Spleen (tissue), 11 donors: ENCODE measurements at regions not wholly inside any gene's neighbourhood (a gene's known extent, or its start where the extent isn't known, plus 50 kb on each side); places are given as distances from the start of the nearest gene placed in this dataset.

Experiments
- DNase-seq: peaks from one replicate; pipeline ENCODE4 v3.0.0-alpha.2; 2020
- H3K27ac ChIP-seq, 8 donors: fragments of 200-600 bp; sonication (generic) in 7 of 8; 1 replicate in 4 of 8; 2 replicates in 4 of 8; pipeline versions ENCODE4 v1.5.0 to v1.8.0; 2016 to 2021; ENCODE audit warnings: inconsistent platforms in 4 of 8, mild to moderate bottlenecking in 4 of 8, moderate library complexity in 1 of 8
- H3K27me3 ChIP-seq, 7 donors: fragments of 200-600 bp; sonication (generic) in 6 of 7; replicated peaks in 1 of 7; 1 replicate in 4 of 7; 2 replicates in 3 of 7; pipeline versions ENCODE4 v1.5.0 to v1.8.0; 2016 to 2021; ENCODE audit warnings: inconsistent platforms in 3 of 7, mild to moderate bottlenecking in 1 of 7
- H3K36me3 ChIP-seq, 6 donors: fragments of 200-600 bp; sonication (generic) in 5 of 6; 1 replicate in 4 of 6; 2 replicates in 2 of 6; pipeline versions ENCODE4 v1.5.0 to v1.8.0; 2016 to 2021; ENCODE audit warnings: inconsistent platforms in 2 of 6
- H3K4me1 ChIP-seq, 6 donors: fragments of 200-600 bp; sonication (generic) in 5 of 6; 1 replicate in 3 of 6; 2 replicates in 3 of 6; pipeline versions ENCODE4 v1.5.0 to v1.8.0; 2016 to 2021; ENCODE audit warnings: inconsistent platforms in 3 of 6
- H3K4me3 ChIP-seq, 8 donors: fragments of 200-600 bp; sonication (generic) in 7 of 8; 1 replicate in 4 of 8; 2 replicates in 4 of 8; pipeline versions ENCODE4 v1.5.0 to v1.8.0; 2016 to 2021; ENCODE audit warnings: inconsistent platforms in 4 of 8, mild to moderate bottlenecking in 4 of 8, moderate library complexity in 2 of 8
- H3K9me3 ChIP-seq, 8 donors: fragments of 200-600 bp; sonication (generic) in 7 of 8; 1 replicate in 4 of 8; 2 replicates in 4 of 8; pipeline versions ENCODE4 v1.5.0 to v1.8.0; 2016 to 2021; ENCODE audit warnings: inconsistent platforms in 4 of 8
- POLR2A ChIP-seq, 3 donors: fragments of 450-650 bp; IDR thresholded peaks; one replicate each; pipeline ENCODE4 v1.5.1; 2017; ENCODE audit warnings: antibody characterized with exemption in 3 of 3, mild to moderate bottlenecking in 1 of 3
- POLR2AphosphoS5 ChIP-seq, 3 donors: sonication (generic); formaldehyde crosslinking; IDR thresholded peaks; one replicate each; pipeline ENCODE4 v1.5.1; 2017; ENCODE audit warnings: antibody characterized with exemption in 3 of 3
- WGBS, 5 donors: extraction: QIAGEN DNeasy Blood & Tissue Kit in 3 of 5; methylation state at CpG; one replicate each; pipeline versions ENCODE4 v1.1.5 to v1.1.7; 2013 to 2018; 5-methylcytosine and 5-hydroxymethylcytosine counted together
- intact Hi-C: fragments of 100-400 bp; cut with DNase I; formaldehyde crosslinking; loops from one replicate; pipeline ENCODE4 v1.15.0; 2023; ENCODE audit warnings: low total_unique reads
- TF ChIP-seq, protein P1 (sequence below), 11 experiments: fragments of 200-600 bp in 7 of 11; fragments of 450-650 bp in 4 of 11; sonication (generic) in 4 of 11; IDR thresholded peaks in 8 of 11; conservative IDR thresholded peaks in 3 of 11; 1 replicate in 7 of 11; 2 replicates in 4 of 11; pipeline versions ENCODE4 v1.4.0 to v1.8.0; 2016 to 2021; ENCODE audit warnings: antibody characterized with exemption in 11 of 11, inconsistent platforms in 4 of 11, mild to moderate bottlenecking in 1 of 11
- donor health status: healthy with polysubstance abuse.
- donor health status: DM: no; HTN: no; CAD: no; lungs with moderate emphysema.
- donor health status: DM: no; HTN: no; CAD: no.
- donor health status: Bipolar disorder and iron deficiency.
- donor health status: healthy.
- donor health status: DM: no; HTN: no; CAD: no.
- donor health status: DM: yes; HTN: yes; CAD: no.

DNA sequence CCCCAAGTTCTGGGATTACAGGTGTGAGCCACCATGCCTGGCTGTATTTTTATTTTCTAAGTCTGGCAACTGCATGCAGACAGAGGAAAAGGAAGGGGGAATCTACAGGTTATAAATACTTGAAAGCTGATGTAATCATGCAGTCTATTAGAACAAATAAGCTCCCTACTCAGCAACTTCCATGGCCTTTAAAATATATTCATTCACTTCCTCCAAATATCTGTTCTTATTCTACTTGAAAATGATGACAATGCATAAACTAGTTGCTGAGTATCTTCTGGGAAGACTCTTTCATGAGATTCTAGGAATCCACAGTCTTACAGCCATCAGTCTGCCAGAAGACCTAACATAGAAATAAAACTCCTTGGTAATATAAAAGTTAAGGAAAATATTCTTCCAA, 66.9 kb upstream of the NCKAP5 start:
- intact Hi-C loops: no loop called here

DNA sequence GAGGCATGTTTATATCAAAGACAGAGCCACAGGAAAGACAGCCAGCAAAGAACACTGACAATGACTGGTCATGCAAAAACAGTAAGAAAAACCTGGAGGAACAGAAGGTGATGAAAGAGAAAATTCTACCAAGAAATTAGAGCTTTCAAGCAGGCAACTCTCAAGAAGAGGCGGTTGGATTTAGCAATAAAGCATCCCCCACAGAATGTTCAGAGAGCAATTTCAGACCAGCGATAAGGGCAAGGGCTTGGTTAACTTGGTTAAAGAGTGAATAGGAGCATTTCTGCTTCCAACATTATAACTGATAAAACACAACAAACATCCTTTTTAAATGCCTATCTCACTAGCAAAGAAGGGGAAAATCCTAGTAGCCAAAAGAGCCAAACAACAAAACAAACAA, 68.0 kb upstream of the NCKAP5 start:
- Histone ChIP-seq H3K4me1 (no peaks in the 10 kb centered on the region), H3K4me3 (no peak overlapping the region), H3K36me3 (no peaks in the 10 kb centered on the region), H3K27ac (no peak overlapping the region), H3K9me3 (no peaks in the 10 kb centered on the region), H3K27me3 (no peaks in the 10 kb centered on the region)
- 80 to 97% (median 96%) methylated on average over 2 of the region's 2 CpGs for WGBS, 5 donors
- no peak for DNase-seq
- TF ChIP-seq POLR2A (IDR thresholded peaks at IDR 0.05): no peak
- TF ChIP-seq, protein P1, sequence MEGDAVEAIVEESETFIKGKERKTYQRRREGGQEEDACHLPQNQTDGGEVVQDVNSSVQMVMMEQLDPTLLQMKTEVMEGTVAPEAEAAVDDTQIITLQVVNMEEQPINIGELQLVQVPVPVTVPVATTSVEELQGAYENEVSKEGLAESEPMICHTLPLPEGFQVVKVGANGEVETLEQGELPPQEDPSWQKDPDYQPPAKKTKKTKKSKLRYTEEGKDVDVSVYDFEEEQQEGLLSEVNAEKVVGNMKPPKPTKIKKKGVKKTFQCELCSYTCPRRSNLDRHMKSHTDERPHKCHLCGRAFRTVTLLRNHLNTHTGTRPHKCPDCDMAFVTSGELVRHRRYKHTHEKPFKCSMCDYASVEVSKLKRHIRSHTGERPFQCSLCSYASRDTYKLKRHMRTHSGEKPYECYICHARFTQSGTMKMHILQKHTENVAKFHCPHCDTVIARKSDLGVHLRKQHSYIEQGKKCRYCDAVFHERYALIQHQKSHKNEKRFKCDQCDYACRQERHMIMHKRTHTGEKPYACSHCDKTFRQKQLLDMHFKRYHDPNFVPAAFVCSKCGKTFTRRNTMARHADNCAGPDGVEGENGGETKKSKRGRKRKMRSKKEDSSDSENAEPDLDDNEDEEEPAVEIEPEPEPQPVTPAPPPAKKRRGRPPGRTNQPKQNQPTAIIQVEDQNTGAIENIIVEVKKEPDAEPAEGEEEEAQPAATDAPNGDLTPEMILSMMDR (IDR thresholded peaks at IDR 0.05 in 8 of 11, conservative IDR thresholded peaks at IDR 0.05 in 3 of 11): no peak
- no peak for TF ChIP-seq POLR2AphosphoS5 (IDR thresholded peaks at IDR 0.05)
- intact Hi-C loops: no loop called here

More for the DNA sequence above, 66.9 kb upstream of the NCKAP5 start:
- no peak for TF ChIP-seq POLR2AphosphoS5 (IDR thresholded peaks at IDR 0.05)
- no peak for TF ChIP-seq POLR2A (IDR thresholded peaks at IDR 0.05)
- TF ChIP-seq, protein P1 (IDR thresholded peaks at IDR 0.05 in 8 of 11, conservative IDR thresholded peaks at IDR 0.05 in 3 of 11): no peak
- no peaks in the 10 kb centered on the region for H3K4me1 ChIP-seq
- H3K9me3 ChIP-seq: no peaks in the 10 kb centered on the region
- no peak overlapping the region for H3K27ac ChIP-seq
- no peak overlapping the region for H3K4me3 ChIP-seq
- no peak for DNase-seq
- no peaks in the 10 kb centered on the region for H3K27me3 ChIP-seq
- H3K36me3 ChIP-seq: no peaks in the 10 kb centered on the region

DNA sequence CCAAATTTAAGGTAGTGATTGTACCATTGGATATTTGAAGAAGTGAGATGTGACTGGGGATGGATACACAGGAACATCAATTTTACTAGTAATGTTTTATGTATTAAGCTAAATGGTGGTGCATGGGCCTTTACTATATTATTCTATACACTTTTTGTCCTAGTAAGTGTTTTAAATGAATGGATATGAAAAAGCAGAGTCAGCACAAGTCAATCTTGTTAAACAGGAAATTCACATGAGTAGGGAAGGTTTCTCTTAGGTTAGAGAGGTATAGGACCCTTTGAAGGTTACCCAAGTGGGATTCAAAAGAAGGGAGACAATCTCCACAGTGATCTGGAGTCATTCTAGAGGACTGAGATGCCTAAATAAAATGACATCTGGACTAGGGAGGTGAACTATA, 71.8 kb upstream of the NCKAP5 start:
- H3K4me3 ChIP-seq: no peak overlapping the region
- intact Hi-C loops: no loop called here
- H3K36me3 ChIP-seq: no peaks in the 10 kb centered on the region
- H3K27me3 ChIP-seq: no peaks in the 10 kb centered on the region
- no peak overlapping the region for H3K27ac ChIP-seq
- TF ChIP-seq, protein P1 (IDR thresholded peaks at IDR 0.05 in 8 of 11, conservative IDR thresholded peaks at IDR 0.05 in 3 of 11): no peak
- TF ChIP-seq POLR2A (IDR thresholded peaks at IDR 0.05): no peak
- H3K4me1 ChIP-seq: no peaks in the 10 kb centered on the region
- no peaks in the 10 kb centered on the region for H3K9me3 ChIP-seq
- DNase-seq: no peak

DNA sequence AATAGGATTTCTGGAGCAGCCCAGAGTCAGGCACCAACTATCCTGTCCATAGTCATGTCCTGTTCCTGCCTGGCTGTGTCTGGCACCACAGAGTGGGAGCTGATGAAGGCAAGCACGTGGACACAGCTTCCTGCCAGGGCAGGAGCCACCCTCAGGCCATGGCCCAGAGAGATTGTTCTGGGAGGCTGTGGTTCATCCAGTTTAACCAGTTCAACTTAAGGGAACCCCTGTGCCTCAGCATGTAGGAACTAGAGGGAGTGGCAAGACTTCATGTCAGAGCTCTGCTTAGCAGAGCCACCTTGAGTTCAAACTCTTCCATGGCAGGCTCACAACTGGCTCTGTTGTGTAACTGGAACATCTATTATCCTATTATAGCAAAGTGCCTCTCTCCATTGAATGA, 73.2 kb upstream of the NCKAP5 start:
- H3K27me3 ChIP-seq: no peaks in the 10 kb centered on the region
- WGBS, 5 donors: 33 to 57% (median 48%) methylated on average over 1 of the region's 1 CpG
- DNase-seq: no peak
- intact Hi-C loops: no loop called here
- no peak overlapping the region for H3K27ac ChIP-seq
- H3K36me3 ChIP-seq: no peaks in the 10 kb centered on the region
- H3K9me3 ChIP-seq: no peaks in the 10 kb centered on the region
- TF ChIP-seq POLR2AphosphoS5 (IDR thresholded peaks at IDR 0.05) (no peak), POLR2A (IDR thresholded peaks at IDR 0.05) (no peak)
- TF ChIP-seq, protein P1 (IDR thresholded peaks at IDR 0.05 in 8 of 11, conservative IDR thresholded peaks at IDR 0.05 in 3 of 11): no peak
- H3K4me3 ChIP-seq: no peak overlapping the region
- H3K4me1 ChIP-seq: no peaks in the 10 kb centered on the region
